IPS-15b (cell line): ENCODE measurements at regions not wholly inside any gene's neighbourhood (a gene's known extent, or its start where the extent isn't known, plus 50 kb on each side); places are given as distances from the start of the nearest gene placed in this dataset.

ENCODE experiments used
- H3K27me3 ChIP-seq: one replicate; pipeline ENCODE4 v1.6.1; 2013; ENCODE audit warnings: low read length; ENCODE audit not compliant: control insufficient read depth, insufficient read depth
- H3K36me3 ChIP-seq: one replicate; pipeline ENCODE4 v1.6.1; 2013; ENCODE audit warnings: low read length; ENCODE audit not compliant: control insufficient read depth, insufficient read depth
- H3K4me1 ChIP-seq: one replicate; pipeline ENCODE4 v1.6.1; 2013; ENCODE audit warnings: mild to moderate bottlenecking, low read length; ENCODE audit not compliant: control insufficient read depth, insufficient read depth
- H3K4me3 ChIP-seq: one replicate; pipeline ENCODE4 v1.5.1; 2013; ENCODE audit warnings: low read depth, low read length
- H3K9ac ChIP-seq: one replicate; pipeline ENCODE4 v1.6.1; 2013; ENCODE audit warnings: low read depth, mild to moderate bottlenecking, low read length
- H3K9me3 ChIP-seq: one replicate; pipeline ENCODE4 v1.6.1; 2013; ENCODE audit warnings: mild to moderate bottlenecking, low read length; ENCODE audit not compliant: control insufficient read depth, insufficient read depth

- no peaks in the 10 kb centered on the region for H3K9me3 ChIP-seq
- H3K27me3 ChIP-seq, result no peaks in the 10 kb centered on the region
- H3K4me1 ChIP-seq, result peaks cover 3% of the 10 kb centered on the region
- no peaks in the 10 kb centered on the region for H3K36me3 ChIP-seq
- H3K9ac ChIP-seq, result no peak overlapping the region
- no peak overlapping the region for H3K4me3 ChIP-seq
These were observed 113.5 kb downstream of the KLF6 start for GRCh38 chr10:3671386-3671955.

DNA sequence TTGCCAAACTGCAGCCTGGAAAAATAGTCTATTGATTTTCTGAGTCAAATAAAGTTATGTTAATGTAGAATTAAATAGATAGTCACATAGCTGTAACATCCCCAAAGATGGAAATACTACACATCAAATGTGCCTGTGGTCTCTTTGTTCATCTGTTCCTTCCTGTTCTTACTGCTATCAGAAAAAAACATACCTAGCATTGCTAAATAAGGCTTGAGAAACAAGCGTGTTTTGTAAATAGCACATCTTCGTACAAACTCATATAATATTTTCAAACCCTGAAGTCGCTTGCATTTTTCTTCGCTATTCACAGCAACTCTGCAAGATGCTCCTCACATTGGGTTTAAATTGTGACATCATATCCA, 116.1 kb downstream of the KLF6 start:
- Histone ChIP-seq H3K4me3 (no peak overlapping the region), H3K4me1 (peaks cover 3% of the 10 kb centered on the region), H3K9me3 (no peaks in the 10 kb centered on the region), H3K36me3 (no peaks in the 10 kb centered on the region), H3K9ac (no peak overlapping the region), H3K27me3 (no peaks in the 10 kb centered on the region)

DNA sequence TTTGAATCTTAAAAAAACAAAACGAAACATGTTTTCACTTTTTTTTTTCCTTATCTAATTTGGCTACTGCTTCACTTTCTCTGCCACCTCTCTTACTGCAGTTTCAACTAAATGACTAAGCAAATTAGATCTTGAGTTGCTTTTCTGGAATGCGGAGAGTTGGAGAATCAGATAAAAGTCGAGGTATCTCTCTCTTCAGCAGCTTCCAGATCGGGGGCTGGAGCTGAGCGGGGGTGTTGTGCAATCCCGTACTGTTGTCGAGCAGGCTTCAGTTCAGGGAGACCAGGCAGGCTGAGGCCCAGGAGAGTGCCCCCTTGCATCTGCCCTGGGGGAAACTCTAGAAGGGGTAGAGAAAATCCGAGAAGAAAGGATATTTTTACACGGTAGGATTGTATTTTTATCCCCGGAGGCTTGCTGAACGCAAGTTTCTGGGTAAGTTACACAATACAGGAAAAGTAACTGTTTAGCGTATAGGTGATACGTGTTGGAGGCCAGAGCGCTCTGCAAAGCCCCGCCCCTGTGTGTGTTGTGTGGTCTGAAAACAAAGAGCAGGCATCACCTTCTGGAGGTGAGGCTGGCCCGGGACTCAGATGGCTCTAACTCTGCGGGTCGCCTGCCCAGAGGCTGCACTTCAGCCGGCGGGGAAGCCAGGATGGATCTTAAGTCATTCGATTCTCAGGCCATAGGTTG, 116.6 kb downstream of the KLF6 start:
- H3K4me1 ChIP-seq, result peaks cover 3% of the 10 kb centered on the region
- H3K4me3 ChIP-seq, result no peak overlapping the region
- H3K9ac ChIP-seq, result no peak overlapping the region
- no peaks in the 10 kb centered on the region for H3K27me3 ChIP-seq
- H3K9me3 ChIP-seq, result no peaks in the 10 kb centered on the region
- H3K36me3 ChIP-seq, result no peaks in the 10 kb centered on the region

- Histone ChIP-seq H3K4me3 (no peak overlapping the region), H3K36me3 (no peaks in the 10 kb centered on the region), H3K4me1 (peaks cover 3% of the 10 kb centered on the region), H3K9ac (no peak overlapping the region), H3K9me3 (no peaks in the 10 kb centered on the region), H3K27me3 (no peaks in the 10 kb centered on the region)
These were observed 118.3 kb downstream of the KLF6 start for GRCh38 chr10:3666525-3667302.

DNA sequence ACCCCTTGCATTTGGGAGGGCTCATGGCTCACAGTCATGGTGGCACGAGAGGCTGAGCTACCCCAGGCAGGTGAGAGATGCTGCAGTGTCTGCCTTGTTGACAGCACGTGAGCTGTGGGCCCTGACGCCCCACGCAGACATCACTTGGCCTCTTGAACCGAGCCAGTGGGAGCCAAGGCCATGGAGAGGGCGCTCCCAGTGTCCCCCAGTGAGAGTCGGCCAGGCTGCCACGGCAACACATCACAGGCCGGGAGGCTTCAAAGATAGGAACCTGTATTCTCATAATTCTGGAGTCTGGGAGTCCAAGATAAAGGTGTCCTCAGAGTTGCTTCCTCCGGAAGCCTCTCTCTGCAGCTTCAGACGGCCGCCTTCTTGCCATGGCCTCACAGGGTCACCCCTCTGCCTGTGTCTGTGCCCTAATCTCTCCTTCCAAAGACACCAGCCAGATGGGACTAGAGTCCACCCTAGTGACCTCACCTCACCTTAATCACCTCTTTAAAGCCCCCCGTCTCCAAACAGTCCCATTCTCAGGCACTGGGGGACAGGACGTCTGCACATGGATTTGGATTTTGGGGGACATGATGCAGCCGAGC, 119.6 kb downstream of the KLF6 start:
- Histone ChIP-seq H3K4me3 (no peak overlapping the region), H3K9ac (no peak overlapping the region), H3K36me3 (no peaks in the 10 kb centered on the region), H3K4me1 (peaks cover 3% of the 10 kb centered on the region), H3K9me3 (peaks cover 6% of the 10 kb centered on the region), H3K27me3 (no peaks in the 10 kb centered on the region)

- Histone ChIP-seq H3K9ac (no peak overlapping the region), H3K9me3 (peaks cover 6% of the 10 kb centered on the region)
These were observed 122.2 kb downstream of the KLF6 start for GRCh38 chr10:3662775-3663174.

DNA sequence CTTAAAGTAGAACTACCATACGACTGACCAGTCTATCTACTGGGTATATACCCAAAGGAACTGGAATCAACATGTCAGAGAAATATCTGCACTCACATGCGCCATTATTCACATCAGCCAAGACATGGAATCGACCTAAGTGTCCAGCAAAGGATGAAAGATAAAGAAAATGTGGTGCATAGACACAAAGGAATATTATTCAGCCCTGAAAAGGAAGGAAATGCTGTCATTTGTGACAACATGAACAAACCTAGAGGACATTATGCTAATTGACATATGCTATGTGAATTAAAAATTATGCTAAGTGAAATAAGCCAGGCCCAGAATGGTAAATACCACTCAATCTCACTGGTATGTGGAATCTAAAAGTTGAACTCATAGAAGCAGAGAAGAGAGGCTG, 123.7 kb downstream of the KLF6 start:
- Histone ChIP-seq H3K4me1 (no peaks in the 10 kb centered on the region), H3K4me3 (no peak overlapping the region), H3K36me3 (no peaks in the 10 kb centered on the region), H3K9me3 (peaks cover 6% of the 10 kb centered on the region), H3K27me3 (no peaks in the 10 kb centered on the region), H3K9ac (no peak overlapping the region)

More at GRCh38 chr10:3662775-3663174, 122.2 kb downstream of the KLF6 start:
- H3K4me3 ChIP-seq, result no peak overlapping the region
- H3K4me1 ChIP-seq, result no peaks in the 10 kb centered on the region
- no peaks in the 10 kb centered on the region for H3K36me3 ChIP-seq
- no peaks in the 10 kb centered on the region for H3K27me3 ChIP-seq

- Histone ChIP-seq H3K9me3 (peaks cover 6% of the 10 kb centered on the region), H3K36me3 (no peaks in the 10 kb centered on the region), H3K4me1 (no peaks in the 10 kb centered on the region), H3K27me3 (no peaks in the 10 kb centered on the region), H3K4me3 (no peak overlapping the region), H3K9ac (no peak overlapping the region)
These were observed 124.3 kb downstream of the KLF6 start for GRCh38 chr10:3660753-3661152.

DNA sequence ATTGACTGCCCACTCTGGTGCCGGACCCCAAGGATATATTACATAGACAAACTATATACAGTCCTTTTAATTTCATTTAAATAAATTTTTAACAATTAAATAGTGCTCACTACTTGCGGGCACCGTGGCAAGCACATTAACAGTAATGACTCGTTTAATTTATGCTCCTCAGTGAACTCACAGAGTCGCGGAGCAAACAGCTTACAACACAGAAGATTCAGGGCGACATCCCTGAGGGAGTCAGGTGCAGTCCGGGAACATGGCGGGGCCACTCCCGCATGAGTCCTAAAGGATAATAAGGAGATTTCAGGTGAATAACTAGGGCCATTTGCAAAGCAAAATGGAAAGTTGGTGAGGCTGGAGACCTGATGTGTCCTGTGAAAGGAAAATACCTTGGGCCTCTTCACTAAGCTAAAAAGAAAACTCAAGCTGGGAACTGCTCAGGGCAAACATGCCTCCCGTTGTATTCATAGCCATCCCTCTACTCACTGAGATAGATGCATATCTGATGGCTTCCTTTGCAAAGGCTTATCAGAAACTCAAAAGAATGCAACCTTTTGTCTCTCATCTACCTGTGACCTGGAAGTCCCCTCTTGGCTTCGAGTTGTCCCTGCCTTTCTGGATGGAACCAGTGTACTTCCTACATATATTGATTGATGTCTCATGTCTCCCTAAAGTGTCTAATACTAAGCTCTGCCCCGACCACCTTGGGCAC, 125.6 kb downstream of the KLF6 start:
- H3K27me3 ChIP-seq, result no peaks in the 10 kb centered on the region

GRCh38 chr10:3658766-3659165, 126.2 kb downstream of the KLF6 start:
- H3K36me3 ChIP-seq, result no peaks in the 10 kb centered on the region
- H3K4me1 ChIP-seq, result no peaks in the 10 kb centered on the region
- H3K27me3 ChIP-seq, result no peaks in the 10 kb centered on the region
- no peak overlapping the region for H3K4me3 ChIP-seq
- no peak overlapping the region for H3K9ac ChIP-seq
- peaks cover 6% of the 10 kb centered on the region for H3K9me3 ChIP-seq

More for the DNA sequence above, 125.6 kb downstream of the KLF6 start:
- Histone ChIP-seq H3K9ac (no peak overlapping the region), H3K4me3 (no peak overlapping the region), H3K4me1 (no peaks in the 10 kb centered on the region), H3K9me3 (peaks cover 6% of the 10 kb centered on the region), H3K36me3 (no peaks in the 10 kb centered on the region)

GRCh38 chr10:3656214-3656613, 128.8 kb downstream of the KLF6 start:
- Histone ChIP-seq H3K4me1 (no peaks in the 10 kb centered on the region), H3K36me3 (no peaks in the 10 kb centered on the region), H3K4me3 (no peak overlapping the region), H3K9ac (no peak overlapping the region), H3K9me3 (peaks cover 6% of the 10 kb centered on the region), H3K27me3 (no peaks in the 10 kb centered on the region)
